NCI-H2227 (cell line): ENCODE measurements at regions not wholly inside any gene's neighbourhood (a gene's known extent, or its start where the extent isn't known, plus 50 kb on each side); places are given as distances from the start of the nearest gene placed in this dataset.

Source experiments
- DNase-seq: peaks from one replicate; lab custom pipeline; 2025; ENCODE audit not compliant: unreplicated experiment; lab: John Stamatoyannopoulos, UW

GRCh38 chr18:78659748-78660147 lies 319.9 kb upstream of the SALL3 start:
- no peak for DNase-seq

GRCh38 chr18:78660311-78660710 lies 319.3 kb upstream of the SALL3 start:
- no peak for DNase-seq

GRCh38 chr18:78661316-78661715 lies 318.3 kb upstream of the SALL3 start:
- no peak for DNase-seq

DNA sequence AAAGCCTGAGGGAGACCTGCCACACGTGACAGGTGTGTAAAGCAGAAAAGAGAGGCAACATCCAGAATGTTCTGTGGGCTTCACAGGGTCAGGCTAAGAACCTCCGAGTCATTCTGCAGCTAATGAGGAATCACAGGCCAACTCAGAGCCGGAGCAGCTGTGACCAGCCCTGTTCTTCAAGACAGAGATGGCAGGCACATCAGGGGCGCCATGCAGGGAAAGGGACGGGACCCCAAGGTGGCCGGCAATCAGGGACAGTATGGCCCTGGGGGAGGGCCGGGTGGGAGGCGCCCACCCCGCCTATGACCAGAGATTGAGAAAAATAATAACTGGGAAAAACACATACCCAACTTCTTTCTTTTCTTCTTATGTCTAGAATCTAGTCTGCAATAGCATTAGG lies 316.7 kb upstream of the SALL3 start:
- DNase-seq, result no peak

DNA sequence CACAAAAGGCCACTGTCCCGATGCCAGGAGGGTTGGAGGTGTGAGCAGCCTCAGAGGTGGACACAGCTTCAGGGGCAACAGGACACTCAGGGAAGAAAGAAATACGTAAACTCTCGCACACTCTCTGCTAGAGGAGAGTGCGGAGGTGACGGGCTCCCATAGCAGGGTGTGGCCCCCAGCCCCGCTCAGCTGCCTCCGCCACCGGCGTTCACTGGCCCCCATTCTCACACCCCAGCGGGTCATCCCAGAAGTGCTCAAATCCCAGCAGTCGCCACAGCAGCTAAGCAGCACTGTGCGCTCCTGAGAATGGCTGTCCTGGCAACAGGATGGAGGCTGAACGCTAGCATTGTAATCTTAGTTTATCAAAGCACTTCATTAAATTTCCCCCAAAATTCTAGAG lies 315.6 kb upstream of the SALL3 start:
- DNase-seq, result no peak

DNA sequence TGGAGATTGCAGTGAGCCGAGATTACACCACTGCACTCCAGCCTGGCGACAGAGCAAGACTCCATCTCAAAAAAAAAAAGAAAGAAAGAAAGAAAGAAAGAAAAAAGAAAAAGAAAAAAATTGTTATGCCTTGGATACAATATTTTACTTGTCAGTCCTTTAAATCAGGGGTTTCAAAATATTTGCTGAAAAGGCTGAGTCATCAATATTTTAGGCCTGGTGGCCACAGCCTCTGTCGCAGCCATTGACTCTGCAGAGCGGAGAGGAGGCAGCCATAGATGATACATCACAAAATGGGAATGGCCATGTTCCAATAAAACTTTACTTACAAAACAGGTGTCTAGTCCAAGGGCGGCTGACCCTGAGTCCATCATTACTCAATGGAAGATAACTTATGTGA lies 314.8 kb upstream of the SALL3 start:
- DNase-seq, result no peak

GRCh38 chr18:78665644-78666043 lies 314.0 kb upstream of the SALL3 start:
- DNase-seq, result no peak

- no peak for DNase-seq
These were observed 312.8 kb upstream of the SALL3 start for GRCh38 chr18:78666666-78667335.

GRCh38 chr18:78670778-78671391 lies 308.7 kb upstream of the SALL3 start:
- no peak for DNase-seq

- no peak for DNase-seq
These were observed 308.1 kb upstream of the SALL3 start for GRCh38 chr18:78671551-78671950.

DNA sequence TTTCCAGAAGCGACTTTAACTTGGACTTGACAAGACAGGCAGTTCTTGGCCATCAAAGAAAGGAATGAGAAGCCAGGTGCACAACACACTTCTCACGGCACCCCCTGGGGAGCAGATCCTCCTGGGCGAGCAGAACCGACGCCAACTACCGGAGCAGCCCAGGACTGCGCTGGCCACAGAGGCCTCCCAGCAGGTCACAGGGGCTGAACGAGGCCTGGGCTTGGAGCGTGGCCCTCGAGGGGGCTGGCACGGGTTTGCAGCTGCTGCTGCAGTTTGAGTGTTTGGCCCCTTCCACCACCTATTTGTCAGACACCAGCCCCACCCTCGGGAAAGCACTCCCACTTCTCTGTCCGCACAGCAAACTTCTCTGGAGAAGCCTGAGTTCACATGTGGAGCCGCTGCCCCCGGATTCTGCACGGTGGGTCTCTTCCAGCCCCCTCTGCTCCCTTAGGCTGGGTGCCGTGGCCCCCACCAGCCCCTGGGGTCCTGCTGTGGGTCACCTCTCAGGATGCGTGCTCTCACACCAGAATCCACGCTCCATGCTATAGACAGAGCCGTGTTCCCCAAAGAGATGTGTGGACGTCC lies 306.7 kb upstream of the SALL3 start:
- DNase-seq, result no peak

DNA sequence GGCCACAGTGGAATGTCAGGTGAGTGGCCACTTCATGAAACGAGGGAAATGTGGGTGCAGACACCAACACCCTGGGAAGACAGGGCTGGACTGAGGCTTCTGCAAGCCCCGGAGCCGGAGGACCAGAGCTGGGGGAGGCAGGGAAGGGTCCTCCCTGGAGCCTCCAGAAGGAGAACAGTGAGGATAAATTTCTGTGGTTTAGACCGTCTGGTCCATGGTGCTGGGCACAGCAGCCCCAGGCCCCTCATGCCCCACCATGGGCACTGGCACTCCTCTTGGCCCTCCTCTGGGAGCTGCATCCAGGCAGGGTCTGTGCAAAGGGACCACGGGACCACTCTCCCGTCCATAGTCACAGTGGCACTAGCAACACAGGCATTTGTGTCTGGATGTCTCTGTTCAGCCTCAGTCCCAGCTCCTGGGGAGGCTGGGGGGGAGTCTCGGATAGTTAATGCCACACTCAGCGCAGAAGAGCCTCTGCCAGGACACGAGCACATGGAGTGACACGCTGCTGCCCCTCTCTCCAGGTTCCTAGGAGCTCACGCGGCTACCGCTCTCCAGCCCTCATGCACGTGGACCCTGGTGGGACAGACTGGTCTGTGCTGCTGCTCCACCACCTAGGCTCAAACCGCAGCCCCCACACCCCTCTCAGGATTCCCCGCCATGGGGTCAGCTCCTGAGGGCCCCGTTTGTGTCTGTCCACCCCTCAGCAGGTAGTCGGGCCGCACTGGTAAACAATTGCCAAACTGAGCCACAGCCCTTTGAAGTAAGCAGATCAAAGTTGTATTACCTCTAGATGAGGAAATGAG lies 305.9 kb upstream of the SALL3 start:
- no peak for DNase-seq

DNA sequence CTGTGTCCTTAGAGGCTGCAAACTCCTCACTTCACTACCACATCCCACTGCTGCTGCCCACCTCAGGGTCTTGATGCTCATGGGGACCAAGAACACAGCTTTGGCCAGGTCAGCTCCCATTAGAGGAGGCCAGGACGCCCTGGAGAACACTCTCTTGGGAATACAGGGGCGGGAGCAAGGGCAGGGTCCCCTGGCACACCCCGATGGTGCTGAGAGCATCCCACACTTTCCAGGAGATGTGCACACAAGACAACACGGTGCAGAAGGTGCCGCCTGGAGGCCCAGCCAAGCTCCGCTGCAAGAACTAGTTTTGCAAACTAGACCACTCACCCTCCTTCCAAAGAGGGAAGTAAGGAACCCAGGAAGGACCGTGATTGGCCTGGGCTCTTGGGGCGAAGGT lies 304.4 kb upstream of the SALL3 start:
- no peak for DNase-seq

GRCh38 chr18:78676622-78677482 lies 302.8 kb upstream of the SALL3 start:
- DNase-seq, result no peak

DNA sequence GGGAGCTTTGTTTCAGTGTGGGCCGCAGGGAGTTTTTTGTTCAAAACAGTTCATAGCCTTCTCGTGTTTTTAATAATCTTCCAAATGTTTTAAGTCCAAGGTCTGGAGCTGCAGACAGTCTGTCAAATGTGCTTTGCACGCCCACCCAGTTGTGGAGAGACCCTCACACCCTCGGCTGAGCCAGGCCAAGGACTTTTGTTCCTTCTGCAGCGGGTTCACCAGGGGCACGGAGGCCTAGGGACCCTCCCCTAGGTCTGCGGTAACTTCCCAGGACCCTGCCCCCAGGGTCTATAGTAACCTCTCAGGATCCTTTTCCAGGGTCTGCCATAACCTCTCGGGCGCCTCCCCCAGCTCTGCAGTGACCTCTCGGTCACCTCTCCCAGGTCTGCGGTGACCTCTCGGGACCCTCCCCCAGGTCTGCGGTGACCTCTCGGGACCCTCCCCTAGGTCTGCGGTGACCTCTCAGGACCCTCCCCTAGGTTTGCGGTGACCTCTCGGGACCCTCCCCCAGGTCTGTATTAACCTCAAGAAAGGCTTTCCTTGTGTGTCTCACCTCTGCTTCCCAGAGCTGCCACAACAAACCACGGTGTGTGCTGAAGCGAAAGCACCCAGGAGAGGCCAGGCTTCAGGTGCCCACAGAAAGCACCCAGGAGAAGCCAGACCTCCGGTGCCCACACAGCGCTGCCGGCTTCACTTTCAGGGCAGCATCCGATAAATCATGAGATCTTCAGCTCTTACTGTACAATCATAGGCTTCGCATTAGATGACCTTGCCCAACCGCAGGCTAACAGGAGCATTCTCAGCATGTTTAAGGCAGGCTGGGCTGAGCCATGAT lies 301.9 kb upstream of the SALL3 start:
- no peak for DNase-seq

- no peak for DNase-seq
These were observed 301.3 kb upstream of the SALL3 start for GRCh38 chr18:78678318-78678695.

DNA sequence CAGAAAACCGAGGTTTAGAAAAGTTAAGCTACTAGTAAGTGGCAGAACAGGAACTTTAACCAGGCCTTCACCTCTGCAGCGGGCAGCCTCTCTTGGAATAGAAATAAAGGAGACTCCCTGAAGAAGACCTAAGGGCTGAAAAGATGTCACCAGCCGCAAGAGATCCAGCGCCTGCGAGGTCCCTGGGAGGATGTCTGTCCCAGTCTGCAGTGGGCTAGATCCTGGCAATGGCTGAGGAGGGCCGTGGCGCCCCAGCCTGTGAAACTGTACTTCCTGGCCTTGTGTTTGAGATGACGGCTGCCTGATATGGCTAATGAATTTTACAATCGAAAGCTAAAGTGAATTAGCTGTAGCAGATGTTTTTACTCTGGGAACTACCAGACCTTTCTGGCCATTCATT lies 300.6 kb upstream of the SALL3 start:
- DNase-seq, result no peak

GRCh38 chr18:78679613-78680260 lies 299.9 kb upstream of the SALL3 start:
- no peak for DNase-seq

- no peak for DNase-seq
These were observed 298.2 kb upstream of the SALL3 start for GRCh38 chr18:78681396-78681795.

DNA sequence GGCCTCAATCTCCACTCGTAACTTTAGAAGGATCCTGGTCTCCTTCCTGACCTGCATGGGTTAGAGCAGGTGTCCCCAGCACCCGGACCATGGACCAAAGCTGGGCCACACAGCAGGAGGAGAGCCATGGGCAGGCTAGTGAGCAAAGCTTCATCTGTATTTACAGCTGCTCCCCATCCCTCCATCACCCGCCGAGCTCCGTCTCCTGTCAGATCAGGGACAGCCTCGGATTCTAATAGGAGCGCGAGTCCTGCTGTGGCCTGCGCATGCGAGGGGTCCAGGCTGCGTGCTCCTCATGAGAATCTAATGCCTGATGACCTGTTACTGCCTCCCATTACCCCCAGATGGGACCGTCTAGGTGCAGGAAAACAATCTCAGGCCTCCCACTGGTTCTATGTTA lies 297.7 kb upstream of the SALL3 start:
- DNase-seq, result no peak
